Fibroblast of lung (primary cell): ENCODE measurements at regions not wholly inside any gene's neighbourhood (a gene's known extent, or its start where the extent isn't known, plus 50 kb on each side); places are given as distances from the start of the nearest gene placed in this dataset.

Experiments
- DNase-seq, 2 donors: peaks; one replicate each; pipeline versions ENCODE4 v3.0.0 to v3.0.0-alpha.2; 2010; ENCODE audit warnings: low read depth in 2 of 2
- H2AFZ ChIP-seq: 2 replicates; pipeline ENCODE4 v1.5.1; 2012; ENCODE audit warnings: low read length, control low read depth, inconsistent platforms
- H3K27ac ChIP-seq: 2 replicates; pipeline ENCODE4 v1.5.1; 2011; ENCODE audit warnings: low read length, control low read depth; ENCODE audit not compliant: insufficient read depth
- H3K27me3 ChIP-seq: 2 replicates; pipeline ENCODE4 v1.5.1; 2011; ENCODE audit warnings: mild to moderate bottlenecking, low read length; ENCODE audit not compliant: control insufficient read depth, insufficient read depth
- H3K36me3 ChIP-seq: 2 replicates; pipeline ENCODE4 v1.5.1; 2011; ENCODE audit warnings: low read length; ENCODE audit not compliant: control insufficient read depth, insufficient read depth
- H3K4me1 ChIP-seq: 2 replicates; pipeline ENCODE4 v1.5.1; 2011; ENCODE audit warnings: low read length; ENCODE audit not compliant: control insufficient read depth, insufficient read depth; ENCODE audit errors: extremely low read depth
- H3K4me2 ChIP-seq: 2 replicates; pipeline ENCODE4 v1.5.1; 2011; ENCODE audit warnings: low read length, control low read depth; ENCODE audit not compliant: insufficient read depth; ENCODE audit errors: extremely low read depth
- H3K4me3 ChIP-seq, 4 experiments: fragments of 200-600 bp in 1 of 4; sonication (generic) in 1 of 4; replicated peaks in 1 of 4; 2 replicates each; pipeline ENCODE4 v1.5.1; 2011 to 2016; ENCODE audit warnings: low read length in 4 of 4, low read depth in 3 of 4, mild to moderate bottlenecking in 3 of 4, control low read depth in 2 of 4, inconsistent platforms in 1 of 4, mixed read lengths in 1 of 4; ENCODE audit not compliant: insufficient read depth in 1 of 4; ENCODE audit errors: control extremely low read depth in 1 of 4
- H3K79me2 ChIP-seq: 2 replicates; pipeline ENCODE4 v1.5.1; 2012; ENCODE audit warnings: mild to moderate bottlenecking, low read length, inconsistent platforms; ENCODE audit not compliant: control insufficient read depth, insufficient read depth
- H3K9ac ChIP-seq: 2 replicates; pipeline ENCODE4 v1.5.1; 2011; ENCODE audit warnings: mild to moderate bottlenecking, low read length, control low read depth; ENCODE audit not compliant: insufficient read depth
- H3K9me3 ChIP-seq: 2 replicates; pipeline ENCODE4 v1.5.1; 2012; ENCODE audit warnings: low read depth, low read length; ENCODE audit not compliant: control insufficient read depth, insufficient read depth
- H4K20me1 ChIP-seq: 2 replicates; pipeline ENCODE4 v1.5.1; 2011; ENCODE audit warnings: low read length; ENCODE audit not compliant: control insufficient read depth, insufficient read depth; ENCODE audit errors: extremely low read depth
- EZH2 ChIP-seq: IDR thresholded peaks from 2 replicates; pipeline ENCODE4 v1.5.1; 2012; ENCODE audit warnings: low read length, control low read depth, mild to moderate bottlenecking; ENCODE audit errors: missing control alignments
- TF ChIP-seq, protein P1 (sequence below), 2 donors: IDR thresholded peaks in 1 of 2; conservative IDR thresholded peaks in 1 of 2; 1 replicate in 1 of 2; 2 replicates in 1 of 2; pipeline ENCODE4 v1.5.1; 2011 to 2012; ENCODE audit warnings: low read length in 2 of 2, control low read depth in 1 of 2, inconsistent platforms in 1 of 2, low read depth in 1 of 2, mild to moderate bottlenecking in 1 of 2

DNA sequence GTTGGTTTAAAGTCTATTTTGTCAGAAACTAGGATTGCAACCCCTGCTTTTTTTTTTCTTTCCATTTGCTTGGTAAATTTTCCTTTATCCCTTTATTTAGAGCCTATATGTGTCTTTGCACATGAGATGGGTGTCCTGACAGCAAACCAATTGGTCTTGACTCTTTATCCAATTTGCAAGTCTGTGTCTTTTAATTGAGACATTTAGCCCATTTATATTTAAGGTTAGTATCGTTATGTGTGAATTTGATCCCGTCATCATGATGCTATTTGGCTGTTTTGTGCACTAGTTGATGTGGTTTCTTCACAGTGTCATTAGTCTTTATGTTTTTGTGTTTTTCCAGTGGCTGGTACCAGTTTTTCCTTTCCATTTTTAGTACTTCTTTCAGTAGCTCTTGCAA is 127.7 kb upstream of the ZNF267 start:
- Histone ChIP-seq H3K27ac (no peak overlapping the region), H3K9ac (no peak overlapping the region), H3K79me2 (no peaks in the 10 kb centered on the region), H3K4me2 (no peak overlapping the region), H3K36me3 (no peaks in the 10 kb centered on the region), H3K27me3 (no peaks in the 10 kb centered on the region), H2AFZ (no peak overlapping the region), H3K4me1 (no peaks in the 10 kb centered on the region), H4K20me1 (no peaks in the 10 kb centered on the region), H3K4me3 (no peak overlapping the region), H3K9me3 (no peaks in the 10 kb centered on the region)
- no peak for DNase-seq
- TF ChIP-seq EZH2 = no peak
- TF ChIP-seq, protein P1, sequence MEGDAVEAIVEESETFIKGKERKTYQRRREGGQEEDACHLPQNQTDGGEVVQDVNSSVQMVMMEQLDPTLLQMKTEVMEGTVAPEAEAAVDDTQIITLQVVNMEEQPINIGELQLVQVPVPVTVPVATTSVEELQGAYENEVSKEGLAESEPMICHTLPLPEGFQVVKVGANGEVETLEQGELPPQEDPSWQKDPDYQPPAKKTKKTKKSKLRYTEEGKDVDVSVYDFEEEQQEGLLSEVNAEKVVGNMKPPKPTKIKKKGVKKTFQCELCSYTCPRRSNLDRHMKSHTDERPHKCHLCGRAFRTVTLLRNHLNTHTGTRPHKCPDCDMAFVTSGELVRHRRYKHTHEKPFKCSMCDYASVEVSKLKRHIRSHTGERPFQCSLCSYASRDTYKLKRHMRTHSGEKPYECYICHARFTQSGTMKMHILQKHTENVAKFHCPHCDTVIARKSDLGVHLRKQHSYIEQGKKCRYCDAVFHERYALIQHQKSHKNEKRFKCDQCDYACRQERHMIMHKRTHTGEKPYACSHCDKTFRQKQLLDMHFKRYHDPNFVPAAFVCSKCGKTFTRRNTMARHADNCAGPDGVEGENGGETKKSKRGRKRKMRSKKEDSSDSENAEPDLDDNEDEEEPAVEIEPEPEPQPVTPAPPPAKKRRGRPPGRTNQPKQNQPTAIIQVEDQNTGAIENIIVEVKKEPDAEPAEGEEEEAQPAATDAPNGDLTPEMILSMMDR (conservative IDR thresholded peaks at IDR 0.05 in 1 of 2, IDR thresholded peaks at IDR 0.05 in 1 of 2; ENCODE audit: low read depth in 1 of 2, low read length in 2 of 2) = no peak

DNA sequence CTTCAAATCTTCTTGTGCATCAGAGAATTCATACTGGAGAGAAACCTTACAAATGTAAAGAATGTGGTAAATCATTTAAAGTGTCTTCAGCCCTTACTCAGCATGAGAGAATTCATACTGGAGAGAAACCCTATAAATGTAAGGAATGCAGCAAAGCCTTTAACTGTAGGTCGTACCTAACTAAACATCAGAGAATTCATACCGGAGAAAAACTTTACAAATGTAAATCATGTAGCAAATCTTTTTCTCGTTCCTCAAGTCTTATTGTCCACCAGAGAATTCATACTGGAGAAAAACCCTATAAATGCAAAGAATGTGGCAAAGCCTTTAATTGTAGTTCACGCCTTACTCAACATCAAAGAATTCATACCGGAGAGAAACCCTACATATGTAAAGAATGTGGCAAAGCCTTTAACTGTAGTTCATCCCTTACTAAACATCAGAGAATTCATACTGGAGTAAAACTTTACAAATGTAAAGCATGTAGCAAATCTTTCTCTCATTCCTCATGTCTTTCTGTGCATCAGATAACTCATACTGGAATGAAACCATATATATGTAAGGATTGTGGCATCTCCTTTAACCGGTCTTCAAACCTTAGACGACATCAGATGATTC is 118.5 kb upstream of the ZNF267 start:
- H3K4me1 ChIP-seq = no peaks in the 10 kb centered on the region

DNA sequence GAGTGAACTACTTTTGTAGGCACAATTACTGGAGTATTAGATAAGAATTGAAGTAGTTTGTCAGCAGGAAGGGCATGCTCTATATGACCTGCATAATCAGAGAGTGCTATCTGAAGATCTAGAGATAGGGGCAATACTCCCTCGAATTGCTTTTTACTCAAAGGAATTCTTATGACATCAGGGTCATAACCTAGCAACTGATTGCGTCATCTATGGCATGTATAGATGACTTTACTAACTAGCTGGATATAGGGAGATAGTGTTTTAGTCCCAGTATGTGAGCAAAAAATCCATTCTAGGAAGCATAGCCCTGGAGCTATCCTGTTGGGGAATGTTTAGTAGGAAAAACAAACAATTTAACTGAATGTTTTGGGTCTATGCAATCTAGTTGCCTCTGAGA is 109.5 kb upstream of the ZNF267 start:
- no peak overlapping the region for H3K4me2 ChIP-seq
- H3K4me3 ChIP-seq = no peak overlapping the region
- no peak overlapping the region for H3K9ac ChIP-seq
- no peaks in the 10 kb centered on the region for H3K4me1 ChIP-seq
- H3K36me3 ChIP-seq = no peaks in the 10 kb centered on the region
- H3K9me3 ChIP-seq = no peaks in the 10 kb centered on the region
- DNase-seq = no peak
- H3K27ac ChIP-seq = no peak overlapping the region
- no peak overlapping the region for H2AFZ ChIP-seq
- no peaks in the 10 kb centered on the region for H3K27me3 ChIP-seq
- no peaks in the 10 kb centered on the region for H4K20me1 ChIP-seq
- TF ChIP-seq EZH2 = no peak
- TF ChIP-seq, protein P1 (conservative IDR thresholded peaks at IDR 0.05 in 1 of 2, IDR thresholded peaks at IDR 0.05 in 1 of 2; ENCODE audit: low read depth in 1 of 2, low read length in 2 of 2) = no peak
- no peaks in the 10 kb centered on the region for H3K79me2 ChIP-seq

More for the DNA sequence above, 118.5 kb upstream of the ZNF267 start:
- Histone ChIP-seq H3K4me2 (no peak overlapping the region), H3K27me3 (no peaks in the 10 kb centered on the region), H4K20me1 (no peaks in the 10 kb centered on the region), H3K4me3 (no peak overlapping the region), H2AFZ (no peak overlapping the region), H3K9me3 (no peaks in the 10 kb centered on the region), H3K36me3 (no peaks in the 10 kb centered on the region), H3K9ac (no peak overlapping the region), H3K79me2 (no peaks in the 10 kb centered on the region), H3K27ac (no peak overlapping the region)
- TF ChIP-seq EZH2 = no peak
- TF ChIP-seq, protein P1 (conservative IDR thresholded peaks at IDR 0.05 in 1 of 2, IDR thresholded peaks at IDR 0.05 in 1 of 2; ENCODE audit: low read depth in 1 of 2, low read length in 2 of 2) = no peak
- no peak for DNase-seq
